ENCODE measurements at regions not wholly inside any gene's neighbourhood (a gene's known extent, or its start where the extent isn't known, plus 50 kb on each side); places are given as distances from the start of the nearest gene placed in this dataset.

DNA sequence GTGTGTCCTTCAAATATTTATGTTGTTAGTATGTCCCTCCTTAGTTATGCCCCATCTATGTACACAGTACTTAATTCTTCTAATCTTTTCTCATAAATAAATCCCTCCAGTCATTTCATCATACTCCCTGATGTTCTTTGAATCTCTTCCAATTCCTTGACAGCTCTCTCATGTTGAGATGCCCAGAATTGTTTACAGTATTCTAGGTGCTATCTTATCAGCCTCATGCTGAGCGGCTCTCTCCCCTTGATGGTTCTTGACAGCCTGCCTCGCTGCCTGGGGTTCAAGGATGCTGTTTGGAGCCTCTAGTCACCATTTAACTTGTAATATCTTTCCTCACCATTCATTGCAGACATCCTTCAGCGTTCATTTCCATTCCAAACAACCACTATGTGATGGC is 799.2 kb downstream of the BRINP1 start:
- DNase-seq (ENCODE audit: low read depth, low spot score) = no peak
- no peaks in the 10 kb centered on the region for H3K27me3 ChIP-seq (ENCODE audit: control insufficient read depth, insufficient read depth, low read length)
- CTCF ChIA-PET = no interaction called here
- H3K4me3 ChIP-seq (ENCODE audit: low read depth, low read length) = no peak overlapping the region
- H3K27ac ChIP-seq (ENCODE audit: low read depth, low read length) = no peak overlapping the region
- POLR2A ChIA-PET = no interaction called here
- H3K9me3 ChIP-seq (ENCODE audit: control insufficient read depth, insufficient read depth, low read length) = peaks cover 3% of the 10 kb centered on the region; the same call in 1 of the 2 replicates
- TF ChIP-seq, protein P1, sequence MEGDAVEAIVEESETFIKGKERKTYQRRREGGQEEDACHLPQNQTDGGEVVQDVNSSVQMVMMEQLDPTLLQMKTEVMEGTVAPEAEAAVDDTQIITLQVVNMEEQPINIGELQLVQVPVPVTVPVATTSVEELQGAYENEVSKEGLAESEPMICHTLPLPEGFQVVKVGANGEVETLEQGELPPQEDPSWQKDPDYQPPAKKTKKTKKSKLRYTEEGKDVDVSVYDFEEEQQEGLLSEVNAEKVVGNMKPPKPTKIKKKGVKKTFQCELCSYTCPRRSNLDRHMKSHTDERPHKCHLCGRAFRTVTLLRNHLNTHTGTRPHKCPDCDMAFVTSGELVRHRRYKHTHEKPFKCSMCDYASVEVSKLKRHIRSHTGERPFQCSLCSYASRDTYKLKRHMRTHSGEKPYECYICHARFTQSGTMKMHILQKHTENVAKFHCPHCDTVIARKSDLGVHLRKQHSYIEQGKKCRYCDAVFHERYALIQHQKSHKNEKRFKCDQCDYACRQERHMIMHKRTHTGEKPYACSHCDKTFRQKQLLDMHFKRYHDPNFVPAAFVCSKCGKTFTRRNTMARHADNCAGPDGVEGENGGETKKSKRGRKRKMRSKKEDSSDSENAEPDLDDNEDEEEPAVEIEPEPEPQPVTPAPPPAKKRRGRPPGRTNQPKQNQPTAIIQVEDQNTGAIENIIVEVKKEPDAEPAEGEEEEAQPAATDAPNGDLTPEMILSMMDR (IDR thresholded peaks at IDR 0.05; ENCODE audit: low read depth, low read length) = no peak

DNA sequence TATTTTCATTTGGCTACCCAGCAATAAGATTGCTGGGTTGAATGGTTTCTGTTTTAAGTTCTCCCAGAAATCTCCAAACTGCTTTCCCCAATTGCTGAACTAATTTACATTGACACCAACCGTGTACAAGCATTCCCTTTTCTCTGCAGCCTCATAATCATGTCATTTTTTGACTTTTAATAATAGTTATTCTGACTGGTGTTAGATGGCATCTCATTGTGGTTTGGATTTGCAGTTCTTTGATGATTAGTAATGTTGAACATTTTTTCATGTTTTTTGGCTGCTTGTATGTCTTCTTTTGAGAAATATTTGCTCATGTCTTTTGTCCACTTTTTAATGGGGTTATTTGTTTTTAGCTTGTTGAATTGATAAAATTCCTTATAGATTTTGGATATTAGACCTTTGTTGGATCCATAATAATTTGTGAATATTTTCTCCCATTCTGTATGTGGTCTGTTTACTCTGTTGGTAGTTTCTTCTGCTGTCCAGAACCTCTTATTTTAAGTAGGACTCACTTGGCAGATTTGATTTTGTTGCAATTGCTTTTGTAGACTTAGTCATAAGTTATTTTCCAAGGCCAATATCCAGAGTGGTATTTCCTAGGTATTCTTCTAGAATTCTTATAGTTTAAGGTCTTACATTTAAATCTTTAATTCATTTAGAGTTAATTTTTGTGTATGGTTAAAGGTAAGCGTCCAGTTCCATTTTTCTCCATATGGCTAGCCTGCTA is 793.7 kb downstream of the BRINP1 start:
- Histone ChIP-seq H3K9me3 (ENCODE audit: control insufficient read depth, insufficient read depth, low read length) (no peaks in the 10 kb centered on the region), H3K27me3 (ENCODE audit: control insufficient read depth, insufficient read depth, low read length) (no peaks in the 10 kb centered on the region), H3K27ac (ENCODE audit: low read depth, low read length) (no peak overlapping the region), H3K4me3 (ENCODE audit: low read depth, low read length) (no peak overlapping the region)
- CTCF ChIA-PET = no interaction called here
- TF ChIP-seq, protein P1 (IDR thresholded peaks at IDR 0.05; ENCODE audit: low read depth, low read length) = no peak
- POLR2A ChIA-PET = no interaction called here
- DNase-seq (ENCODE audit: low read depth, low spot score) = no peak

DNA sequence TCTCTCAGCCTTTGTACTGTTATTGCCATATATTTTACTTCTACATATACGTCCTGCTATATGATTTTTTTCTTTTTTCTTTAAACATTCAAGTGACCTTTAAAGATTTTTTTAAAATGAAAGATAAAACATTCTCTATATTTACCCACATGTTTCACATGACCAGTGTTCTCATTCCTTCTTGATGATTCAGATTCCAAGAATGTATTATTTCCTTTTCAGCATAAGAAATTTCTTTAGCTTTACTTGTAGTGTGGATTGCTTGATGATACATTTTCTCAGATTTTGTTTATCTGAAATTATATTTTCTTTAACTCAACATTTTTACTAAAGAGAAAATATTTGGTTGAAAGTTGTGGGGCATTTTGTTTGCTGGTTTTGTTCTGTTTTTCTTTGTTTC is 792.1 kb downstream of the BRINP1 start:
- ChIA-PET CTCF (no interaction called here), POLR2A (no interaction called here)
- TF ChIP-seq, protein P1 (IDR thresholded peaks at IDR 0.05; ENCODE audit: low read depth, low read length) = no peak
- no peak for DNase-seq (ENCODE audit: low read depth, low spot score)
- H3K27me3 ChIP-seq (ENCODE audit: control insufficient read depth, insufficient read depth, low read length) = no peaks in the 10 kb centered on the region
- H3K9me3 ChIP-seq (ENCODE audit: control insufficient read depth, insufficient read depth, low read length) = no peaks in the 10 kb centered on the region
- H3K27ac ChIP-seq (ENCODE audit: low read depth, low read length) = no peak overlapping the region
- H3K4me3 ChIP-seq (ENCODE audit: low read depth, low read length) = no peak overlapping the region

DNA sequence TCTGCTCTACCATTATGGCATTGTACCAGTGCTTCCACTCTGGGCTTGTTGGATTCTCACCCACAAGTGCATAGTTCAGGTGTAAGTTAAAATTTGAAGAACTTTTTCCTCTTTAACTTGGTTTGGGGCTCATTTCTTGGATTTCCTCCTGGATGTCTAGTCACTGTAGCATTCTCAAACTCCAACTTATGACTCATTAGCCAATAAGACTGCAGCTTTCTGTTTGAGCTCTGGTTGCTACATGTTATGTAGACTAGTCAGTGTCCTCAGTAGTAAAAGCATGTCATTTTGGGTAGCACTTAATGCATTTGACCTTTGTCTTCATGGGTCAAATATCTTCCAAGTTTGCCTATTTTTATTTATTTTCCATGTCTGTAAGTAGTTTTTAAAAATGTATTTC is 790.8 kb downstream of the BRINP1 start:
- Histone ChIP-seq H3K4me3 (ENCODE audit: low read depth, low read length) (no peak overlapping the region), H3K9me3 (ENCODE audit: control insufficient read depth, insufficient read depth, low read length) (no peaks in the 10 kb centered on the region), H3K27me3 (ENCODE audit: control insufficient read depth, insufficient read depth, low read length) (no peaks in the 10 kb centered on the region), H3K27ac (ENCODE audit: low read depth, low read length) (no peak overlapping the region)
- ChIA-PET POLR2A (no interaction called here), CTCF (no interaction called here)
- no peak for DNase-seq (ENCODE audit: low read depth, low spot score)
- TF ChIP-seq, protein P1 (IDR thresholded peaks at IDR 0.05; ENCODE audit: low read depth, low read length) = no peak

DNA sequence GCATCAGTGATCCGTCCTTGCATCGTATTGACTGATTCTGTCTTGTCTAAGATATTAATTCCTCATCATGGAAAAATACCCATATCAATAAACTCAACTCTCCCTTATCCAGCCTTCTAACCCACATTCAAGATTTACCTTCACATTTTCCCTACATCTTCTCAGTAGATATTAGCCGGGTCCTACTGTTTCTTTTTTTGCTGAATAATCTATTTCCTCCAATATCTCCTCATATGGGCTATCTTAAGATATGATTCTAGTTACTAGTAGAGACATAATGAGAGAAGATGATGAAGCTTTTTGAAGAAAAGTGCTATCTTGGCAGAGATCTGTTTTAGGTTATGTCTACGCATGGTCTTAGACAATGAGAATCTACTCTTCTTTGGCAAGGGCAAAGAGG is 785.8 kb downstream of the BRINP1 start:
- H3K27ac ChIP-seq (ENCODE audit: low read depth, low read length) = no peak overlapping the region
- H3K4me3 ChIP-seq (ENCODE audit: low read depth, low read length) = no peak overlapping the region
- peaks cover 8% of the 10 kb centered on the region for H3K9me3 ChIP-seq (ENCODE audit: control insufficient read depth, insufficient read depth, low read length)
- POLR2A ChIA-PET = no interaction called here
- TF ChIP-seq, protein P1 (IDR thresholded peaks at IDR 0.05; ENCODE audit: low read depth, low read length) = no peak
- no peak for DNase-seq (ENCODE audit: low read depth, low spot score)
- H3K27me3 ChIP-seq (ENCODE audit: control insufficient read depth, insufficient read depth, low read length) = no peaks in the 10 kb centered on the region
- CTCF ChIA-PET = no interaction called here
